GM10266 (cell line): ENCODE measurements at regions not wholly inside any gene's neighbourhood (a gene's known extent, or its start where the extent isn't known, plus 50 kb on each side); places are given as distances from the start of the nearest gene placed in this dataset.
"Not testable (repeated sequence)": the region's sequence is repeated elsewhere in the genome, so short reads cannot be mapped to it uniquely, and the experiment has no call there.

Experiments
- DNase-seq: peaks from one replicate; pipeline ENCODE4 v3.0.0; 2012; ENCODE audit errors: extremely low spot score
- TF ChIP-seq, protein P1 (sequence below): IDR thresholded peaks from 2 replicates; pipeline ENCODE4 v1.5.1; 2012; ENCODE audit warnings: mild to moderate bottlenecking, low read depth; ENCODE audit not compliant: control insufficient read depth, insufficient read depth; ENCODE audit errors: missing control alignments

DNA sequence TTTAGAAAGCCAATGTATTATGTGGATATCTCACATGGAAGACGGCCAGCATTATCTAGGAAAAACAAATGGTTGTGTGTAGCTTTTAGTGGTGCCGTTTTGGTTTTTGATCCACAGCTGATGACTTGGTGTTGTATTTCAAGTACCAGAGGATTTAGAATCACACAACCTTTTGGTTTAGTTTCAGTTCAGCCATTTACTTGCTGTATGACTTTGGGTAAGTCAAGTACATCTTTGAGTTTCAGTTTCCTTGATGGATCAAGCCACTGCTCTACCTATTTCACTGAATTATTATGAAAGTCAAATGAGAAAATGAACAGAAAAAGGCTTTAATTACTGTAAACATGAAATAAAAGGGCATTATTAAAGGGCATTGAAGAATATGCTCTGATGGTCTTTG is 205.6 kb downstream of the ZIC3 start:
- no peak for DNase-seq
- TF ChIP-seq, protein P1, sequence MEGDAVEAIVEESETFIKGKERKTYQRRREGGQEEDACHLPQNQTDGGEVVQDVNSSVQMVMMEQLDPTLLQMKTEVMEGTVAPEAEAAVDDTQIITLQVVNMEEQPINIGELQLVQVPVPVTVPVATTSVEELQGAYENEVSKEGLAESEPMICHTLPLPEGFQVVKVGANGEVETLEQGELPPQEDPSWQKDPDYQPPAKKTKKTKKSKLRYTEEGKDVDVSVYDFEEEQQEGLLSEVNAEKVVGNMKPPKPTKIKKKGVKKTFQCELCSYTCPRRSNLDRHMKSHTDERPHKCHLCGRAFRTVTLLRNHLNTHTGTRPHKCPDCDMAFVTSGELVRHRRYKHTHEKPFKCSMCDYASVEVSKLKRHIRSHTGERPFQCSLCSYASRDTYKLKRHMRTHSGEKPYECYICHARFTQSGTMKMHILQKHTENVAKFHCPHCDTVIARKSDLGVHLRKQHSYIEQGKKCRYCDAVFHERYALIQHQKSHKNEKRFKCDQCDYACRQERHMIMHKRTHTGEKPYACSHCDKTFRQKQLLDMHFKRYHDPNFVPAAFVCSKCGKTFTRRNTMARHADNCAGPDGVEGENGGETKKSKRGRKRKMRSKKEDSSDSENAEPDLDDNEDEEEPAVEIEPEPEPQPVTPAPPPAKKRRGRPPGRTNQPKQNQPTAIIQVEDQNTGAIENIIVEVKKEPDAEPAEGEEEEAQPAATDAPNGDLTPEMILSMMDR = no peak

DNA sequence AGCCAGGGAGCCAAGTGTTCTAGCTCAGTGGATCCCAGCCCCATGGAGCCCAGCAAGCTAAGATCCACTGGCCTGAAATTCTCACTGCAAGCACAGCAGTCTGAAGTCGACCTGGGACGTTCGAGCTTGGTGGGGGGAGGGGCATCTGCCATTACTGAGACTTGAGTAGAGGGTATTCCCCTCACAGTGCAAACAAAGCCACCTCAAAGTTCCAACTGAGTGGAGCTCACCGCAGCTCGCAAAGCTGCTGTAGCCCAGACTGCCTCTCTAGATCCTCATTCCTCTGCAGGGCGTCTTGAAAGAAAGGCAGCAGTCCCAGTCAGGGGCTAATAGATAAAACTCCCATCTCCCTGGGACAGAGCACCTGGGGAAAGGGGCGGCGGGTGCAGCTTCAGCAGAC is 226.3 kb downstream of the ZIC3 start:
- TF ChIP-seq, protein P1 = no peak
- no peak for DNase-seq

DNA sequence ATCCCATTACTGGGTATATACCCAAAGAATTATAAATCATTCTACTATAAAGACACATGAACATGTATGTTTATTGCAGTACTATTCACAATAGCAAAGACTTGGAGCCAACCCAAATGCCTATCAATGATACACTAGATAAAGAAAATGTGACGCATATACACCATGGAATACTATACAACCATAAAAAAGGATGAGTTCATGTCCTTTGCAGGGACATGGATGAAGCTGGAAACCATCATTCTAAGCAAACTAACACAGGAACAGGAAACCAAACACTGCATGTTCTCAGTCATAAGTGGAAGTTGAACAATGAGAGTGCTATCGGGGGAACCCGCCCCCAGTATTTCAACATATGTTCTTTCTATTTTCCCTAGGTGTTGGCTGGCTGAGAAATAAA is 232.0 kb downstream of the ZIC3 start:
- not testable (repeated sequence) for DNase-seq

DNA sequence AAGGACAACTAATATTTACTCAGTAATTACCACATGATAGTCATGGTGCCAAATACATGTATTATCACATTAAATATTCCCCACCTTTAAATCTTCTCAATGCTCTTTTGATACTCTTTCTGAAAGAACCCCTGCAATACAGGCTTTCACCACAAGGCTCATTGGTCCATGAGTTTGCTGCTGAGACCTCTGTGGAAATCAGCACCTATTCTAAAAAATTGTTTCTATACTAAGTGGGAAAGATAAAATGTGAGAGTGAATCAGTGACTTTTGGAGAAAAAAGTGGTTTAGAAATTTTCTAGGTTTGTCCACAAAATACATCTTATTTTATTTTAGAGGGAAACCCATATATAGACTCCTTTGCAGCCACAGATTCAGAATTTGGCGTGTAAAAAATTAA is 257.3 kb downstream of the ZIC3 start:
- TF ChIP-seq, protein P1 = no peak
- DNase-seq = no peak

DNA sequence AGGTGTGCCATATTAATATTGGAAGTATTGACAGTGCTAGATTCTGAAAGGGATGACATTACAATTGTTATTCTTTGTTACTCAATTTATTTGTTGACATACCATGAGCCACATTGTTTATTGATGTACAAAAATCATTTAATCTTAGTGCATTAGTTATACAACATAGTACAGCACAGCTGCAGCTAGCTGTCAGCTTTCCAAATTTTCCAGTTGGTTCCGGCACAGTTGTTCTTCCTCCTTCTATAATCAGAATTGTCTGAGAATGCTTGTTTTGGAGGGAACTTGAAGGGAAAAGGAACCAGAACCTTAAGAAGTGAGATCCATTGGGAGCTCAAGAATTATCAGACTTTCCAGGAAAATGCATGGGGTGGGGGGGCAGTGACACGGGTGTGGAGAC is 281.4 kb downstream of the ZIC3 start:
- TF ChIP-seq, protein P1 = no peak
- DNase-seq = no peak

DNA sequence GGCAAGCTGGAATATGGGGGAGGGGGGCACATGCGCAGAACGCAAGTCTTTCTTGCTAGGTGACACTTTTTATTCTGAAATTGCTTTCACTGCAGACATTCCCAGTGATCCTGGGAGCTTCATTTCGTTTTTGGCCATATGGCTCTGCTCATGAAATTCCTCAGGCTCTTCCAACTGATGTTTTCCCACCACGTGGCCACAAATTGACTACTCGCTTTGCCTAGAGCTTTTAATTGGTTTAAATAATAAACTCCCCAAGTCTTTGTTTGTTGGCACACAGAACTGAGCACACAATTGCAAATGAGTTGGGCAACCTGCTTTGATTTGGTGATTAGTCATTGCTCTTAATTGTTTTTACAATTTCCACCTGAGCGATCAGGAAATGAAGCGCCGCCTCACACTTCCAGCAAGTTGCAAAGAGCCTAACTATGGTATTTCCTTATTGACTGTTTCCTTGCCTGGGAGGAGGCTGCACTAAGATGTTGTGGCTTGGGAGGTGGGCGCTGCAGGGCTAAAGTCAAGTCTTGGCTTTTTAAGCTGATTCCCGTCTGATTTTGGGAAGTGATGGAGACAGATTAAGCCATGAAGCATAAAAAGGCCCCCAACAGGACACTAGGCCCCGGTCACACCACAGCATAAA is 282.5 kb downstream of the ZIC3 start:
- DNase-seq = no peak

DNA sequence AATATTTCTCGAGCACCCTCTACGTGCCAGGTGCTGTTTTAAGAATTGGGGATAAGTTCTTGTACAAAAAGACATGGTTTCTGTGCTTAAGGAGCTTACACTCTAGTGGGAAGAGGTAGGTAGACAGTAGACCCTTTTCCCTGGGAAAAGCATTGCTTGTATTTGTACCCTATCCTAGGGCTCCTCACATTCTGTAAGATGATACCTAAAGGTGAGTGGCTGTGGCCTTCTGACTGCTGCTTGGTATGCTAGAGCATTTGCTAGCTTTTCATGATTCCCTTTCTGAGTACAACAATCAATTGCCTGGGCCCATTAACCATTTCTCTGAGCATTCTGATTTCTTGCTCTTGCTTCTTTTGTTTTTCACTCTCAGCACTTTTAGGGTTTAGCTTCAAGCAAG is 286.6 kb downstream of the ZIC3 start:
- DNase-seq = no peak
- TF ChIP-seq, protein P1 = no peak

More for the DNA sequence above, 282.5 kb downstream of the ZIC3 start:
- TF ChIP-seq, protein P1 = no peak

DNA sequence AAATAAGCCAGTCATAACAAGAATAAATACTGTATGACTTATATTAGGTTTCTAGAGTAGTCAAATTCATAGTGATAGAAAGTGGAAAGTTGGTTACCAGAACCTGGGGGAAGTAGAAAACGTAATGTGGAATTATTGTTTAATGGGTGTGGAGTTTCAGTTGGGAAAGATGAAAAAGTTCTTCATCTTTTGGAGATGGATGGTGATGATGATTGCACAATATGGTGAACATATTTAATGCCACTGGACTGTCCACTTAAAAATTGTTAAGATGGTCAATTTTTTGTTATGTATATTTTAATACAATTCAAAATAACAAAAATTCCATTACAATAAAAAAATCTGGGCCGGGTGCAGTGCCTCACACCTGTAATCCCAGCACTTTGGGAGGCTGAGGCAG is 289.6 kb downstream of the ZIC3 start:
- no peak for DNase-seq
- TF ChIP-seq, protein P1 = no peak
